ENCODE measurements at regions not wholly inside any gene's neighbourhood (a gene's known extent, or its start where the extent isn't known, plus 50 kb on each side); places are given as distances from the start of the nearest gene placed in this dataset.
A peak's percentile ranks its signal among the peaks of the same experiment; 100 is the strongest.

- no peak for DNase-seq
Measured at GRCh38 chr10:88174391-88174790, 311.0 kb downstream of the PTEN start.

GRCh38 chr10:88178758-88179157, 315.3 kb downstream of the PTEN start:
- DNase-seq, result no peak

DNA sequence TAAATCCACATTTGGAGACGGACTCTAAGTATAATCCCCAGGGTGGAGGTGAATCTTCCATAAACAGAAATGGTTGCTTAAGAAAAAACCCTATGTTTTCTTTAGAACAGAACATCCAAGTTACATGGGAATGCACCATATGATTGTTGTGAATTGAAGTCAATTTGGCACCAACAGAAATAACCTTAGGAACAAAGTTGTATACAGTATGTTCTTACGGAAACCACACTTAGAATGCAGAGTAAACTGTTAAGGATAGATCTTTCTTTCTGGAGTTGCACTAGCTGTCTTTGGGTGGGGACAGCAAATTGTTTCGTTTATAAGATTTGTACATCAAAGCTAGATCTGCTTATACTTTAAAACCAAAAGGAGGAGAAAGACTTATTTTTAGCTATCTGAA, 316.4 kb downstream of the PTEN start:
- DNase-seq, result no peak

DNA sequence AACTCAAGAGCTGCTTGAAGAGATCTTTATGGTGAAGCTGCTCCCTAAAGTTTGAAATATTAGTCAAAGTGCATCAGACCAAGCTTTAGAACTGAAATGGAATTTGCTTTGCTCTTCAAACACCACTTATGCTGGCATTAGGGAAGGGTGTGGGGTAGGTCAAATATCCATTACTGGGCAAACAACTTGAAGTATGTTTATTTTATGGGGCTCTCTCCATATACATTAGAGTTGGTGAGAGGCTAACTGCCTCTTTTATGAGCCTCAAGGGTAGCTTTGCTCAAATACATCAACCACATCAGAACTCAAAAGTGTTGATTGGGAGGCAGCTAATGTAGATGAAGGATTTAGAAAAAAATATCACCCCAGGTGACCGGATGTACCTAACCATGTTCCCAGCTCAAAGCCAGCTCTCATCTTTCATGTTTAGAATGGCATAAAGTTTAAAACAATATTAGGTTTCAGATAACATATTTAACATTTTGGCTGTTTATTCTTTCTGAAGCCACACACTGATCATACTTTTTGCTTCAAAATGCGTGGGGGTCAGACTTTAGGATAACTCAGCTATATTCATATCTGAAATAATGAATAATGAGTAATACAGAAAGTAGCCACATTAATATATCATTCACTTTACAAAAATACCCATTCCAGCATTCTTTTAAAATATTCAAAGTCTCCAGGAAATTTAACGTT, 318.6 kb downstream of the PTEN start:
- DNase-seq, result no peak

DNA sequence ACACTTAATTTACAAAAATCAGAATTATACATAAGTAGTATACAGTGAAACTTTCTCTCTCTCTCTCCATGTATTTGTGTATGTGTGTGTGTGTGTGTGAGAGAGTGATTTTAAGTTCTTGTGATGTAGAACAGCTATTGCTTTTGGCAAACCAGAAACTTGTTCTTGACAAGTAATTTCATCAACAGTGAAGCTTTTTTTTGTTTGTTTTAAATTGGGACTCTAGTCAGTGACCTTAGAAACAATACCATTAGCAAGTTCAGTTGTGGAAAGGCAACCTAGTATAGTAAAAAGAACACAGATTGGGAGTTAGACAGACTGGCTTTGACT, 319.1 kb downstream of the PTEN start:
- DNase-seq, result no peak

- DNase-seq, result no peak
Measured at GRCh38 chr10:88184543-88185297, 321.3 kb downstream of the PTEN start.

DNA sequence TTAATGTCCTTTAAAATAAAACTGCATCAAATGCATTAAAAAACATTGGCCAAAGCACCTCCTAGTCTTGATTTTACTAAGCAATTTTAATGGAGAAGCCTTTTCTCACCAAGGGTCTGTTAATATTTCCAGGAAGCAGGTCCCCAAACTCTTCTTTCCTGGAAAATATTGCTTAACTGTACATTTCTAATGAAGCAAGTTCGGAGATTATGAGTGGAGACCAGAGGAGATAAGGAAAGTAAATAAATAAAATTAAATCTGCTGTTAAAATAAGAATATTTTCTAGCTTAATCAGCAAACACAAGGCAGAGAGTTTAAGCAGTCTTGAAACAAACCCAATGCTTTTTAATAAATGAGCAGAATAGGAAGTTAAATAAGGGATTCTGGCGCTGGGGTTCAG, 322.4 kb downstream of the PTEN start:
- no peak for DNase-seq

- DNase-seq, result no peak
Measured at GRCh38 chr10:88186335-88186734, 322.9 kb downstream of the PTEN start.

- DNase-seq, result peak; percentile 36
Measured at GRCh38 chr10:88187472-88187871, 324.0 kb downstream of the PTEN start.

DNA sequence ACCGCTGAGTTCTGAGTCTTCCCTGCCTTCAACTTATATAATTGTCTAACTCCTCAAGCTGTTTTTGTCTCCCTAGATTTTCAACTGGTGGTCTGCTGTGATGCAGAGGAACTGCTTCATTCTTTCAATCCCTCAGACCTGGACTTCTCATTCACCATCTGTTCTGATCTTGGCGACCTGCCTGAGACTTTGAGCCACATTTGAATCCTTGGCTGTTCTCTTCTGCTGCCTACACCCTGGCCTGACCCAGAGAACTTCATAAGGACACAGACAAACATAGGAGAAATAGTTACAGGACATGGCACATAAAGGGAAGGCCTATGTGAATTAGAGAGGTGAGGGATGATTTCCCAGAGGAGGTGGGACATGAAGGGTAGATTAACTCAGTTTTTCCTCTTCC, 326.7 kb downstream of the PTEN start:
- no peak for DNase-seq

GRCh38 chr10:88190540-88191235, 327.3 kb downstream of the PTEN start:
- no peak for DNase-seq

DNA sequence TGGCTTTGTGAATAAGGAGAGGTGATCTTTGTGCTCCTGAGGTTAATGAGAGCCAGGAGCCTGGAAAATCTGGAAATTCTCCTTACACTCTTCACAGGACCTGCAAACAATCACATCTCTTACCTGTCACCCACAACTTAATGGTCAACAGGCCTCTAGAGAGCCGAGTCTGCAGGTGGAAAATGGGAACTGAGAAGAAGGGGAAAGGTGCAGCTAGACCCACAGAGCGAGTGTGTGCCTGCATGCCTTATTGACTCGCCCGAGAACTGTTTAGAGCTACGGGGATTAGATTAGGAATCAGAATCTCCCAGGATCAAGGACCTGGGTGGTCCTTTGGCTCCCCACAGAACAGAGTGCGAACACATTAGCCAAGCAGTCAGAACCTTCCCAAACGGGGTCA, 329.6 kb downstream of the PTEN start:
- no peak for DNase-seq

DNA sequence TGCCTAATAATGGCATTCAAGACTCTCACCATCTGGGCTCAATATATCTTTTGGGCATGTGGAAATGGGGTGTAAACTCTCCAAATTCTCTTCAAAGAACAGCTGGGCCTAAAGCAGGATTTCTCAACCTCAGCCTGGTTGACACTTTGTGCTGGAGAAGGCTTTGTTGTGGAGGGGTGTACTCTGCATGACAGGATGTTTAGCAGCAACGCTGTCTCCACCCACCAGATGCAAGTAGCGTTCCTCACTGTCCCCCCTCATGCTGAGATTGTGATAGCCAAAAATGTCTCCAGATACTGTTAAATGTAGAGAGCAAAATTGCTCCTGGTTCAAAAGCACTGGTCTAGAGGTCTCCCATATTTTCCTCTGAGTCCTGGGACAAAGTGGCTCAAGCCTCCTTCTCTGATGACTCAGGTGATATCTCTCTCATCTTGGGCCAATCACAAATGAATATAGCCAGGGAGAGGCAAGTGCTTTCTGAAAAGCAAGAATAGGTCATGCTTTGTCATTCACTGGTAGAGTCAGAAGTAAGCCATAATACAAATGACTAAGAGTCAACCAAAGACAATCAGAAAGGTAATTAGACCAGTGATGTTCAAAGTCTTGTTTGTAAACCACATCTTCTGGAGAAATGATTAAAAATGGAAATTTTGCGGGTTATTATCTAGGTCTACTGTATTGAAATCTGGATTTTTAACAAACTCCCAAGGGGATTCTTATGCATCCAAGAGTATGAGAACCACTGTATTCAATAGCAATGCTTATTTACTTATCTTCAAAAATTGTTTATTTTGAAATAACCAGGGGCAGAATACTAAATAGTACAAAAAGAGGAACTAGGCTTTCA, 330.8 kb downstream of the PTEN start:
- no peak for DNase-seq

DNA sequence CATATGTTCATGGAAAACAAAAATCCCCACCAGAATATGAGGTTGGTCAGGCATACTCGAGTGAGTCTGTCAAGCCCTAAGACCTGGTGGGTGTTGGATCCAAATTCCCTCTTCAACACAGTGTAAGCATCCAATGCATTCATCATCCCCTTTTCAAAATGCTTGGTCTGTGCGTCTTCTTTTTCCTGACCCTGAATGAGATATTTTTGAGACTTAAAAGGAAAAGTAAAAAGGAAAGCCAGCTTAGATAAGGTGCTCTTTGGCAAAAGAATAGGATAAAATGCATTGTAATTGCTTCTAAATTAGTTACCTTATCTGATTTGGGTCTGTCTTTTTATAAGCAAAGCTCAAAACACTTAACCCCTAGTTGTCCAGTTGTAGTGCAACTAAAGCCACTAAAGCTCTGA, 331.5 kb downstream of the PTEN start:
- DNase-seq, result no peak

- DNase-seq, result no peak
Measured at GRCh38 chr10:88195841-88196240, 332.4 kb downstream of the PTEN start.

DNA sequence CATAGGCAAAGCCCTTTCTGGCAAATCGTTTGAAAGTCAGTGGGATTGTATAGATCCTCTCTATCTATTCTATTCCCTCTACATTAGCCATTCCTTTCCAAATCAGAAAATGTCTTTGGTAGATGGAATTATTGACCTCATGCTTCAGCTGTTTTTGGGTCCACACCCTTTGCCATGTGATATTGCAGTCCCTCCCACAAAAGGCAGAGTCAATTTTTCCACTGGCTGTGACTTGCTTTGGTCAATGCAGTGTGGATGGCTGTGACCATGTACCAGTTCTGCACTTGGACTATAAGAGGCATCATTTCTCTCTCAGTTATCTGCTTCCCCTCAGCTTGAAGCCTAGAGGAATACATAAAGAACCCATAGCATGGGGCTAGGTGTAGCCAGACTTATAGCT, 332.9 kb downstream of the PTEN start:
- no peak for DNase-seq

DNA sequence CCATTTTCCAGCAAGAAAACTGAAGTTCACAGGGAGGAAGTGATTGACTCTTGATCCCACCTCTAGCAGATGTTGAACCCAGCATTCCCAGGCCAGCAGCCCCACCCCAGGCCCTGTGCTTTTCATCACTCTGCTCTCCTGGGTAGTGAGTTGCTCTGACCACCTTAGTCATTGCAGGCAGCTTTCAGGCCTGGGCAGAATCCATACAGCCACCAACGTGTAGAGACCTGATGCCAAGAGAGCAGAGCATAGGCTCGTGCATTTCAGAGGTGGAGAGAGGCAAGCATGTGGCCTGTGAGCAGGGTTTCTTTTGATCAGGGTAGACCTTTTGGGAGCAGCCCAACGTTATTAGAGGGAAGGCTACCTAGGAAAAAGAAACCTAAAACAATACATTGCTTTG, 334.6 kb downstream of the PTEN start:
- DNase-seq, result no peak

GRCh38 chr10:88200312-88201032, 337.0 kb downstream of the PTEN start:
- DNase-seq, result no peak

DNA sequence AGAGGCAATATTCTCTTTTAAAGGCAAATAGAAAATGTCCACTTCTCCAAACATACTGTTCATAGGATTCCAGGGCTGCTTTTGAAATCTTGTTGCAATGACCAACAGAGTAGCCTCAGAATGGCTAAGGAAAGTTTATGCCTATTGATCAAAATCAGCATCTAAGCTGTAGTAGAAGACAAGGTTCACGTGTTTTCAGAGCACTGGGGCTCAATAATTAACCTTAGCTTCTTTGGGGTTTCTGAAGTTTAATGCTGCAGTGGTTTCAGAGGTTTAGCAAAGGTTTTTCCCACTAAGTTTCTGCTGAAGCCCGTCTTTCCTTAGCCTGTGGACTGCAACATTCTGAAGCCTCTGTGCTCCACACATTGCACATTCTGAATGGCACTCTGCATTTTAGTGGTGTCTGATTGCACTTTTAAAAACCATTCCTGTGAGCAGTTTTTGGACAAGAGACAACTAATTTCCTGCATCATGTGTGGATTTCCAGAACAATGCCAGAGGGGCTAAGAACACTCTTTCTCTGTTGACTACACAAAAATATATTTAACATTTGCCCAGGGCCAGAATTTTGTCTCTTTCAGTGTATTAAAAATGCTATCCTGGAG, 342.5 kb downstream of the PTEN start:
- DNase-seq, result no peak

DNA sequence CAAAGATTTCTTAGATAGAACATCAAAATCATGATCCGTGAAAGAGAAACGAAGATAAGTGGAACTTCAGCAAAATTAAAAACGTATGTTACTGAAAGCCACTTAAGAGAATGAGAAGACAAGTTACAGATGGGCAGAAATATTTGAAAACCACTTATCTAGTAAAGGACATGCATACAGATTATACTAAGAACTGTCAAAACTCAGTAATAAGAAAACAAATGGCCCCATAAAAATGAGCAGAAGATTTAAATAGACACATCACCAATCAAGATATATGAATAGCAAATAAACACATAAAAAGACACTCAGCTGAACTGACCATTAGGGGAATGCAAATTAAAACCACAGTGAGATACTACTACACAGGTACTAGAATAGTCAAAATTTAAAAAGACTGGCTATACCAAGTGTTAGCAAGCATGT, 343.7 kb downstream of the PTEN start:
- DNase-seq, result no peak

- DNase-seq, result no peak
Measured at GRCh38 chr10:88209231-88209630, 345.8 kb downstream of the PTEN start.
